SK-N-MC (cell line): ENCODE measurements at regions not wholly inside any gene's neighbourhood (a gene's known extent, or its start where the extent isn't known, plus 50 kb on each side); places are given as distances from the start of the nearest gene placed in this dataset.

Source experiments
- EZH2 ChIP-seq: fragments of 200-600 bp; sonication (generic); IDR thresholded peaks from one replicate; pipeline ENCODE4 v1.6.1; 2017; ENCODE audit warnings: antibody characterized with exemption
- POLR2AphosphoS5 ChIP-seq: IDR thresholded peaks from 2 replicates; pipeline ENCODE4 v1.6.1; 2012; ENCODE audit warnings: mild to moderate bottlenecking, low read depth, low read length, borderline replicate concordance

DNA sequence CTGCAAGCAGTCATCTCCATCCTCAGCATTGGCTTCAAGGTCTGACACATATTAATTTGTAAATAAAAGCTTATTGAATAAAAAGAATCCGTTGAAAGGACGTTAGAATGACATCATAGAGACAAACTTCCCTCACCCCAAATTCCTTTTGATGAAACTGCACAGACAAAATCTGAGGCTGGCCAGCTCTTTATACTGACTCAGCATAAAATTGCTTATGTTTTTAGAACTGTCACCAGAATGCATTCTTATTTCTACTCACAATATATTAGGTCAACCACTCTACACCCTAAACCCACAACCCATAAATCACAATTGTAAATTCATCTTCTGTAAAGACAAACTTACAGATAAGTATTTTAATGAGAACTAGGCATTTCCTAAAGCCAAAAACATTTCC is 359.2 kb upstream of the TEX13C start:
- TF ChIP-seq EZH2: no peak
- TF ChIP-seq POLR2AphosphoS5: no peak
